Activated T-cell treated with anti-CD3 and anti-CD28 coated beads for 4 hours (primary cell): ENCODE measurements at regions not wholly inside any gene's neighbourhood (a gene's known extent, or its start where the extent isn't known, plus 50 kb on each side); places are given as distances from the start of the nearest gene placed in this dataset.
A peak's percentile ranks its signal among the peaks of the same experiment; 100 is the strongest.

Experiments
- DNase-seq: peaks from one replicate; pipeline ENCODE4 v3.0.0-alpha.2; 2020

- no peak for DNase-seq
These were observed 225.6 kb upstream of the FGGY start for GRCh38 chr1:59071289-59071688.

GRCh38 chr1:59071876-59072582, 224.9 kb upstream of the FGGY start:
- DNase-seq = peak; percentile 17

DNA sequence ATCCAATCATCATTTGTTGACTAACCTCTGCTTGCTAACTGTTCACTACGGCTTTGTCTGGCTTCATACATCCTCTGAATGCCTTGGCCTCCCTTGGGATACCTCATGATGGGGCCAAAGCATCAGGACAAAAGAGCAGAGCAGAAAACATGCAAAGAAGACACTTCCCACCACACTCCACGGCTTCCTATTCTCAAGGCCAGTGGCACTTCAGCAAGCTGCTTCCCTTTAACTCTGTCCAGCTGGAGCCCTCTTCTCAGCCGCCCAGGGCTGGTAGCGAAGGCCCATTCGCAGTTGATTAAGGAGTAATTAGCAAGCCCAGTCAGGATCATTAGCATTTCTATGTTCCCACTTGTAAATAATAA, 224.3 kb upstream of the FGGY start:
- no peak for DNase-seq

GRCh38 chr1:59074598-59074997, 222.3 kb upstream of the FGGY start:
- DNase-seq = no peak

- DNase-seq = no peak
These were observed 221.9 kb upstream of the FGGY start for GRCh38 chr1:59075021-59075420.

- no peak for DNase-seq
These were observed 220.3 kb upstream of the FGGY start for GRCh38 chr1:59076612-59077011.

GRCh38 chr1:59077466-59078069, 219.3 kb upstream of the FGGY start:
- no peak for DNase-seq

DNA sequence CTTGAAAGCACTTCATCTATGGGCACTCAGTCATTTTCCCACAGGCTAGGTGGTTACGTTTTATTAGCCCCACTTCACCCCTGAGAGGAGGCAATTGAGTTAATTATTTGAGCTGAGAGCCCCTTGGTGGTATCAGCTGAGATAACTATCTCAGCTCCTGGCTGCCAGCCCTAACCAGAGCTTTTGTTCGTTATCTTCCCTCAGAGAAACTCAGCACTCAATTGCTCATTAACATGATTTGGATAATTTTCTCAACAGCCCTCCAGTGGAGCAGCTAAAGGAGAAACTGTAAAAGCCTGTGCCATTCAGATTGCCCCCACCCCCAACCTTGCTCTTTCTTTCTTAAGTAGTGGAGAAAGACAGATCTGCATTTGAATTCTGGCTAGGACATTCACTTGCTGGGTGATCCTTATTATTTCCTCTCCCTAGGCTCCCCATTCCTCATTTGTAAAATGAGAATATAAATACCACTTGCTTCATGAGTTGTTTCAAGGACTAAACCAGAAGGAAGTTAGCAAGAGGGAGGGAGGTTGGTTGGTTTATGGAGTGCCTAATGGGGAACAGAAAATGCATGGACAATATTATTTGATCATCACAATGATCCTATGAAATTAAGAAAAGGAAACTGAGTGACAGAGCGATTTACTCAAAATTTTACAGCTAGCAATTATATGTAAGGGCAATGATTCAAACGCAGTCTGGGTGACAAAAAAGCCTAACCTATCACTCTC, 218.7 kb upstream of the FGGY start:
- DNase-seq = no peak

DNA sequence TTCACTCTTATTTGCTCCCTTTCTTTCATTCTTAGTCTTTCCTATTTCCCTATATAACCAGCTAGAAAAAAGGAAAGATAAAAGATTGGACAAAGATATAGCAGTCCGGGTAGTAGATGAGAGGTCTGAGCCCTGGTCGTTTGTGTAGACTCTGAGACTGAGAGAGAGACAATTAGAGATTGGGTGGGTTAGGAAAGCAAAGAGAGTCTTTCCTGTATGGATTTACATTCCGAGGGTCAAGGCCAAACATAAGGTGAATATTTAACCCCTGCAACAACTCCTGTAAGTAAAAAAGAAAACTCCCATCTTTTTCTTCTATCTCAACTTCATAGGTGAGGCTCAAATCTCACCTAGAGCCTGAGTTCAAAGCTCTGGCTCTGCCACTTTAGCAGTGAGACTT, 218.0 kb upstream of the FGGY start:
- DNase-seq = no peak

GRCh38 chr1:59079434-59080140, 217.3 kb upstream of the FGGY start:
- no peak for DNase-seq

GRCh38 chr1:59081181-59081580, 215.7 kb upstream of the FGGY start:
- DNase-seq = no peak

- DNase-seq = no peak
These were observed 215.1 kb upstream of the FGGY start for GRCh38 chr1:59081795-59082194.

- no peak for DNase-seq
These were observed 212.7 kb upstream of the FGGY start for GRCh38 chr1:59083946-59084865.

DNA sequence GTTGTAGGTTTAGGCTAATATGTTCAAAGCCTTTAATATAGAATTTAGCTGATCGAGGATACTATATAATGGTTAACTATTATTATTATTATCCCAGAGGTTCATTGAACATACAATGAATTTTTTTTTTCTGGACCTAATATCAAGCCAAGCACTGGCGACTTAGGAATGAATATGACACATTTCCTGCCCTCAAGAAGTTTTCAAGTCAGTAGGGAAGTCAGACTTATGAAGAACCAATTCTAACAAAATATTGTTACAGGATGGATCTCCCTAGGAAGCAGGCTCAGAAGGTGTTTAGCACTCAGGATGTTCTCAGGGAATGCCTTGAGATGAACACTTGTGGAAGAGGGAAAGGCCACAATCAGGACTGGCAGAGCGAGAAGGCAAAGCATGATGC, 211.8 kb upstream of the FGGY start:
- no peak for DNase-seq

DNA sequence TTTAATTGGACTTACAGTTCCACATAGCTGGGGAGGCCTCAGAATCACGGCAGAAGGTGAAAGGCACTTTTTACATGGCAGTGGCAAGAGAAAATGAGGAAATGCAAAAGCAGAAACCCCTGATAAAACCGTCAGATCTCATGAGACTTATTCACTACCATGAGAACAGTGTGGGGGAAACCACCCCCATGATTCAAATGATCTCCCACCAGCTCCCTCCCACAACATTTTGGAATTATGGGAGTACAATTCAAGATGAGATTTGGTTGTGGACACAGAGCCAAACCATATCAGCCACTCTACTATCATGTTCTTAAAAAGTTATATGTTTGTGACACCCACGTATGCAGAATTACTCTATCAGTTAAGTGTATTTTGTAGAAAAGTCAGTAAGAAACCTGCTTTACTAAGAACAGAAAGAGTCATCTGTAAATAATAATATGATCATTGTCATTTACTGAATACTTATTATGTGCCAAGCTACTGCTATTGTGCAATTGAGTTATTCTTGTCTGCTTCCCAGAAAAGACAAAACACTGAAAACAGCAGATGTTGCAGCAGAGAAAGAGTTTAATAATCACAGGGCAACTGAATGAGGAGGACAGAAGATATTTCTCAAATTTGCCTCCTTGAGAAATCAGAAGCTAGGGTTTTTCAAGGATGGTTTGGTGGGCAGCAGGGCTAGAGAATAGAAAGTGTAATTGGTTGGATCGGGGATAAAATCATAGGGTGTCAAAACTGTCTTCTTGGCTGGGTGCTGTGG, 207.7 kb upstream of the FGGY start:
- no peak for DNase-seq

DNA sequence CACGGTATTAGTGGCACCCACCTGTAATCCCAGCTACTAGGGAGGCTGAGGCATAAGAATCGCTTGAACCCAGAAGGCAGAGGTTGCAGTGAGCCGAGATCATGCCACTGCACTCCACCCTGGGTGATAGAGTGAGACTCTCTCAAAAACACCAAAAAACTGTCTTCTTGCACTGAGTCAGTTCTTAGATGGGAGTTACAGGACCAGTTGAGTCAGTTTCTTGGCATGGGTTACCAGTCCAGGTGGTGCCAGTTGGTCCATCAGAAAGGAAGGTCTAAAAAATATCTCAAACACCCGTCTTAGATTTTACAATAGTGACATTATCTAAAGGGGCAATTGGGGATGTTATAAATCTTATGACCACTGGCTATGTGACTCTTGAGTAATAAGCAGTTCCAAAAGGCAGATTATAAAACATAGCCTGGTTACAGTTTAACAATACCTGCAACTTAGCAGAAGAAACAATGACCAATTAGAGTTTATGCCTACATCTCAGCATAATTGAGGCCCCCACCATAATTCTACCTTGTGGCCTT, 206.9 kb upstream of the FGGY start:
- DNase-seq = no peak

DNA sequence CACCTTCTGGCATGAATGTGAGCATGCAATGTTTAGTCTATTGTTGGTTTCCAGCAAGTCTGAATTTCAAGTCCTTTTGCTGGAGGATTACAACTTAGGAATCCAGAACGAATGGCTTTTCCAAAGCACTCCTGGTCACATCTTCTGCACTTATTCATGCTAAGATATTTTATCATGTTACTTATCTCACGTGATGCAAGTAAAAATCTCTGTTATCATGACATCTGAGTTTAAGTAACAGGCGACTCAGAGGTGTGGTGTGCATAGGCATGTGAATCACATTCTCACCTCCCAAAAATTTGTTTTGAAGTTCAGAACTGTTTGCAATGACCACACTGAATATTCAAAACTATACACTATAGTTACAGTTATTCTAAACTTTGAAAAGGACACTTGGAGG, 204.8 kb upstream of the FGGY start:
- no peak for DNase-seq

DNA sequence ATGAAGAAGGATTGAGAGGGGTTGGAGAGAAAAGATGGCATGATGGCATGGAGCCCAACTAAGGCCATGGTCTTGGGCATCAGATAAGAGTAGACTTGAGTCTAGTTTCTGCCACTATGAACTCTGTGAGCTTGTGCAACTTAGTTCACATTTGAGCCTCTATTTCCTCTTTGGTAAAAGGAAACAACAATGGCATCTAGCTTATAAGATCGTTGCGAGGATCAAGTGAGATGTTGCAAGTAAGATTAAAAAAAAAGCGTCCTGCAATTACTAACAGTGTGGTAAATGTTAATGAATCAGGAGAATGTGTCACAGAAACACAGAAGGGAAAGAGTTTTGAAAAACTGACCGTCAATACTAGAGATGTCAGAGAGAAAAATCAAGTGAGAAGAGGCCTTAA, 202.9 kb upstream of the FGGY start:
- no peak for DNase-seq

DNA sequence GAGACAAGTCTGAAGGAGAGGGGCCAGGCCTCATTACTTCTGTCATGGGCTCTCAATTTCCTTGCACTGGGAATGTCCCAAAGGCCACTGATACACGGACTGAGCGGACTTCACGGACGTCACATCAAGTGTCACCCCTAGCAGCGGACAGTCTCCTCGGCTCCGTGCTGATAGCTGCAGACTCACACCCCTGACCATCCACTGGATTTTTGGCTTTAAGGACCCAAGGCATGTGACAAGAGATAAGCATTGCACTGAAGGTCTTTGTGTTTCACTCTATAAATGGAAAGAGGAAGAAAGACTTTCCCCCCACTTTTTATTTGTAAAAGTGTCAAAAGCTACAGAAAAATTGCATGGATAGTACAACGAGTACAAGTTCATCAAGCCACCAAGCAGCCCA, 200.4 kb upstream of the FGGY start:
- no peak for DNase-seq

- DNase-seq = no peak
These were observed 198.2 kb upstream of the FGGY start for GRCh38 chr1:59098655-59099054.

GRCh38 chr1:59100708-59101374, 196.1 kb upstream of the FGGY start:
- no peak for DNase-seq
